BLaER1 (cell line): ENCODE measurements at regions not wholly inside any gene's neighbourhood (a gene's known extent, or its start where the extent isn't known, plus 50 kb on each side); places are given as distances from the start of the nearest gene placed in this dataset.

Experiments
- H3K27ac ChIP-seq: shearing (Covaris generic); formaldehyde crosslinking; 2 replicates; pipeline ENCODE4 v1.8.1; 2022
- H3K27me3 ChIP-seq: shearing (Covaris generic); formaldehyde crosslinking; 2 replicates; pipeline ENCODE4 v1.8.1; 2022
- H3K36me3 ChIP-seq: shearing (Covaris generic); formaldehyde crosslinking; 2 replicates; pipeline ENCODE4 v1.8.1; 2022
- H3K4me1 ChIP-seq: shearing (Covaris generic); formaldehyde crosslinking; 2 replicates; pipeline ENCODE4 v1.8.1; 2022
- H3K4me2 ChIP-seq: shearing (Covaris generic); formaldehyde crosslinking; 2 replicates; pipeline ENCODE4 v1.8.1; 2022
- H3K4me3 ChIP-seq: shearing (Covaris generic); formaldehyde crosslinking; 2 replicates; pipeline ENCODE4 v1.8.1; 2022
- H3K9ac ChIP-seq: shearing (Covaris generic); formaldehyde crosslinking; 2 replicates; pipeline ENCODE4 v1.8.1; 2022
- H3K9me3 ChIP-seq: shearing (Covaris generic); formaldehyde crosslinking; 2 replicates; pipeline ENCODE4 v1.8.1; 2022
- H4K20me1 ChIP-seq: shearing (Covaris generic); formaldehyde crosslinking; 2 replicates; pipeline ENCODE4 v1.8.1; 2022
- Cebpa-rat ChIP-seq: shearing (Covaris generic); IDR thresholded peaks from 2 replicates; pipeline ENCODE4 v1.8.1; 2022

- Histone ChIP-seq H3K36me3 (no peaks in the 10 kb centered on the region), H3K4me3 (no peak overlapping the region), H3K4me1 (no peaks in the 10 kb centered on the region), H3K27me3 (no peaks in the 10 kb centered on the region), H3K27ac (no peak overlapping the region), H3K9ac (no peak overlapping the region), H3K9me3 (no peaks in the 10 kb centered on the region), H4K20me1 (no peaks in the 10 kb centered on the region), H3K4me2 (no peak overlapping the region)
- TF ChIP-seq Cebpa-rat: no peak
Observed at GRCh38 chr7:81349044-81349443, 420.8 kb downstream of the HGF start.

DNA sequence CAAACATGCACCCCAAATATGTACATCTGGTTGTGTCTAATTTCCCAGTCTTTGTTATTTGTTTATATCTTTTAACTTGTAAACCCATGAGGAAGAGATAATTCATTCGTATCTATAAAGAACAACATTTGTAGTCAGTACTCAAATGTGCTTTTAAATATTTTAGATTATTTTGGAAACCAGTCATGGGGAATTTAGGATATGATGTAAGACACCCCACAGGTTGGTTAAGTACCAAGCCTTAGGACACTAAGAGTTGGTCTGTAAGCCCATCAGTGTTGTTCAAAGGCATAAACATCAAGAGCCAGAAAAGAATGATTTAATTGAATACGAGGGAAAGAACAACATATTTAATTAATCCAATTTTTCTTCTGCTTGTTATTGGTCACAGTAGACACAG, 421.1 kb upstream of the SEMA3C start:
- no peaks in the 10 kb centered on the region for H3K27me3 ChIP-seq
- TF ChIP-seq Cebpa-rat: no peak
- H3K9ac ChIP-seq: no peak overlapping the region
- H3K9me3 ChIP-seq: no peaks in the 10 kb centered on the region
- no peaks in the 10 kb centered on the region for H4K20me1 ChIP-seq
- H3K4me1 ChIP-seq: no peaks in the 10 kb centered on the region
- H3K36me3 ChIP-seq: no peaks in the 10 kb centered on the region
- no peak overlapping the region for H3K27ac ChIP-seq
- H3K4me3 ChIP-seq: no peak overlapping the region
- no peak overlapping the region for H3K4me2 ChIP-seq

DNA sequence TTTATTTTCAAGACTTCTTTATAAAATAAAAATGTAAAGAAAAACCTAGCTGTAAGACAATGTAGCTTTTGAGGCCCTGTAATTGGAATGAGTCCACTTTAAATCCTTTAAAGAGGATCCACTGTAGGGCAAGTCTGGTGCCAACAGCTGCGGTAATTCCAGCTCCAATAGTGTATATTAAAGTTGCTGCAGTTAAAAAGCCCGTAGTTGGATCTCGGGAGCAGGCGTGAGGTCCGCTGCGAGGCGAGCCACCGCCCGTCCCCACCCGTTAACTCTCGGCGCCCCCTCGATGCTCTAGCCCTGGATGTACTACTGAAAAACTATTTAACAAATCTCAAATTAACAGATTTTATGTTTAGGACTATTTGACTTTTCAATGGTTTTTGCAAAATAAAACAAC, 414.7 kb upstream of the SEMA3C start:
- no peaks in the 10 kb centered on the region for H4K20me1 ChIP-seq
- H3K4me1 ChIP-seq: no peaks in the 10 kb centered on the region
- H3K36me3 ChIP-seq: no peaks in the 10 kb centered on the region
- no peak for TF ChIP-seq Cebpa-rat
- no peak overlapping the region for H3K27ac ChIP-seq
- H3K9ac ChIP-seq: no peak overlapping the region
- H3K4me2 ChIP-seq: no peak overlapping the region
- no peaks in the 10 kb centered on the region for H3K9me3 ChIP-seq
- H3K27me3 ChIP-seq: no peaks in the 10 kb centered on the region
- no peak overlapping the region for H3K4me3 ChIP-seq

DNA sequence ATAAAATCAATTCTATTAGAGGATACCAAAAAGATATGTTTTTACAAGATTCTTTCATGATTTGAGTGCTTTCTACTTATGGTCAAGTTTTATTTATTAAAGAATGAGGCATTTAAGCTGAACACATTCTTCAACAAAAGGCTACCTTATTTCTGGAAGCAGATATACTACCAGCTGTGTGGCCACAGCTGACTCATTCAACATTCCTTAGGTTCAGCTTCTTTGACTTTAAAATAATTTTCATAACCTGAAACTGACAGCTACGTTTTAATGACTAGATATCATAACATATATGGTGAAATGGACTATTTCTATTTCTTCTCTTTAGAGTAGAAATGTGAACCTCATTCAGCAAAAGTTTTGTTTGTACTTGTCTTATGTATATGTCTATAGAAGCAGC, 414.2 kb upstream of the SEMA3C start:
- Histone ChIP-seq H3K9ac (no peak overlapping the region), H3K4me2 (no peak overlapping the region), H3K9me3 (no peaks in the 10 kb centered on the region), H4K20me1 (no peaks in the 10 kb centered on the region), H3K4me1 (no peaks in the 10 kb centered on the region), H3K4me3 (no peak overlapping the region), H3K27me3 (no peaks in the 10 kb centered on the region), H3K27ac (no peak overlapping the region), H3K36me3 (no peaks in the 10 kb centered on the region)
- no peak for TF ChIP-seq Cebpa-rat

GRCh38 chr7:81331061-81332018, 412.5 kb upstream of the SEMA3C start:
- no peaks in the 10 kb centered on the region for H3K36me3 ChIP-seq
- H3K27ac ChIP-seq: no peak overlapping the region
- no peaks in the 10 kb centered on the region for H3K27me3 ChIP-seq

GRCh38 chr7:81330108-81330507, 411.3 kb upstream of the SEMA3C start:
- no peaks in the 10 kb centered on the region for H3K4me1 ChIP-seq
- no peak overlapping the region for H3K9ac ChIP-seq
- H3K27ac ChIP-seq: no peak overlapping the region
- H4K20me1 ChIP-seq: no peaks in the 10 kb centered on the region
- H3K4me3 ChIP-seq: no peak overlapping the region
- no peak for TF ChIP-seq Cebpa-rat
- H3K36me3 ChIP-seq: no peaks in the 10 kb centered on the region
- no peaks in the 10 kb centered on the region for H3K9me3 ChIP-seq
- H3K27me3 ChIP-seq: no peaks in the 10 kb centered on the region
- no peak overlapping the region for H3K4me2 ChIP-seq

More at GRCh38 chr7:81331061-81332018, 412.5 kb upstream of the SEMA3C start:
- Histone ChIP-seq H3K9me3 (no peaks in the 10 kb centered on the region), H3K4me2 (no peak overlapping the region), H3K4me3 (no peak overlapping the region), H3K9ac (no peak overlapping the region), H3K4me1 (no peaks in the 10 kb centered on the region), H4K20me1 (no peaks in the 10 kb centered on the region)
- TF ChIP-seq Cebpa-rat: no peak

- no peak overlapping the region for H3K4me3 ChIP-seq
- no peak overlapping the region for H3K27ac ChIP-seq
- H3K4me2 ChIP-seq: no peak overlapping the region
- no peak for TF ChIP-seq Cebpa-rat
- H3K9me3 ChIP-seq: no peaks in the 10 kb centered on the region
- no peaks in the 10 kb centered on the region for H4K20me1 ChIP-seq
- H3K9ac ChIP-seq: no peak overlapping the region
- H3K27me3 ChIP-seq: no peaks in the 10 kb centered on the region
- H3K36me3 ChIP-seq: no peaks in the 10 kb centered on the region
- H3K4me1 ChIP-seq: no peaks in the 10 kb centered on the region
Observed at GRCh38 chr7:81327468-81328266, 408.8 kb upstream of the SEMA3C start.

- H3K36me3 ChIP-seq: no peaks in the 10 kb centered on the region
- no peaks in the 10 kb centered on the region for H4K20me1 ChIP-seq
- H3K27ac ChIP-seq: no peak overlapping the region
- TF ChIP-seq Cebpa-rat: no peak
- H3K27me3 ChIP-seq: no peaks in the 10 kb centered on the region
- H3K9ac ChIP-seq: no peak overlapping the region
- H3K9me3 ChIP-seq: no peaks in the 10 kb centered on the region
- no peak overlapping the region for H3K4me2 ChIP-seq
- no peak overlapping the region for H3K4me3 ChIP-seq
- no peaks in the 10 kb centered on the region for H3K4me1 ChIP-seq
Observed at GRCh38 chr7:81321949-81322348, 403.1 kb upstream of the SEMA3C start.

GRCh38 chr7:81317741-81318140, 398.9 kb upstream of the SEMA3C start:
- Histone ChIP-seq H3K4me2 (no peak overlapping the region), H3K4me3 (no peak overlapping the region), H3K9ac (no peak overlapping the region), H3K36me3 (no peaks in the 10 kb centered on the region), H4K20me1 (no peaks in the 10 kb centered on the region), H3K27ac (no peak overlapping the region), H3K9me3 (no peaks in the 10 kb centered on the region), H3K27me3 (no peaks in the 10 kb centered on the region), H3K4me1 (no peaks in the 10 kb centered on the region)
- no peak for TF ChIP-seq Cebpa-rat
